HEK293T (cell line): ENCODE measurements at regions not wholly inside any gene's neighbourhood (a gene's known extent, or its start where the extent isn't known, plus 50 kb on each side); places are given as distances from the start of the nearest gene placed in this dataset.

Experiments
- CTCF ChIA-PET: fragments of 350-600 bp; formaldehyde crosslinking; extraction: SDS; loops from one replicate; lab custom pipeline; 2021; ENCODE audit warnings: antibody characterized with exemption, inconsistent platforms; lab: Yijun Ruan, JAX
- POLR2A ChIA-PET: fragments of 350-600 bp; formaldehyde crosslinking; extraction: SDS; loops from one replicate; lab custom pipeline; 2020; ENCODE audit warnings: antibody characterized with exemption, inconsistent platforms; lab: Yijun Ruan, JAX
- DNase-seq: peaks from one replicate; pipeline ENCODE4 v3.0.0; 2012; ENCODE audit warnings: mixed read lengths; ENCODE audit errors: extremely low spot score
- ARNT ChIP-seq: fragments of 450-650 bp; IDR thresholded peaks from 2 replicates; pipeline ENCODE4 v1.6.1; 2017; ENCODE audit warnings: mild to moderate bottlenecking
- BHLHE40 ChIP-seq: fragments of 450-650 bp; IDR thresholded peaks from 2 replicates; pipeline ENCODE4 v1.6.1; 2016; ENCODE audit warnings: mild to moderate bottlenecking, moderate library complexity, borderline replicate concordance
- CTBP1 ChIP-seq: fragments of 450-650 bp; IDR thresholded peaks from 2 replicates; pipeline ENCODE4 v1.6.1; 2016; ENCODE audit warnings: borderline replicate concordance
- ELF4 ChIP-seq: fragments of 450-650 bp; IDR thresholded peaks from 2 replicates; pipeline ENCODE4 v1.6.1; 2017; ENCODE audit warnings: antibody characterized with exemption
- FOXA1 ChIP-seq: fragments of 450-650 bp; IDR thresholded peaks from 2 replicates; pipeline ENCODE4 v1.6.1; 2016; ENCODE audit warnings: mild to moderate bottlenecking
- FOXK2 ChIP-seq: fragments of 450-650 bp; IDR thresholded peaks from 2 replicates; pipeline ENCODE4 v1.6.1; 2016; ENCODE audit warnings: mild to moderate bottlenecking
- FOXM1 ChIP-seq: fragments of 450-650 bp; IDR thresholded peaks from 2 replicates; pipeline ENCODE4 v1.6.1; 2017; ENCODE audit warnings: mild to moderate bottlenecking, borderline replicate concordance
- HDGF ChIP-seq: fragments of 450-650 bp; IDR thresholded peaks from 2 replicates; pipeline ENCODE4 v1.6.1; 2017; ENCODE audit warnings: antibody characterized with exemption, borderline replicate concordance
- L3MBTL2 ChIP-seq: fragments of 450-650 bp; conservative IDR thresholded peaks from 2 replicates; pipeline ENCODE4 v1.6.1; 2016; ENCODE audit warnings: mild to moderate bottlenecking
- LEF1 ChIP-seq: fragments of 450-650 bp; IDR thresholded peaks from 2 replicates; pipeline ENCODE4 v1.6.1; 2017; ENCODE audit warnings: mild to moderate bottlenecking, borderline replicate concordance
- NFRKB ChIP-seq: fragments of 450-650 bp; IDR thresholded peaks from 2 replicates; pipeline ENCODE4 v1.6.1; 2016; ENCODE audit warnings: mild to moderate bottlenecking, moderate library complexity
- SP1 ChIP-seq: fragments of 450-650 bp; IDR thresholded peaks from 2 replicates; pipeline ENCODE4 v1.6.1; 2017
- SUZ12 ChIP-seq: fragments of 450-650 bp; IDR thresholded peaks from 2 replicates; pipeline ENCODE4 v1.6.1; 2016; ENCODE audit warnings: mild to moderate bottlenecking
- TARDBP ChIP-seq: fragments of 450-650 bp; IDR thresholded peaks from 2 replicates; pipeline ENCODE4 v1.6.1; 2016
- ZNF384 ChIP-seq: fragments of 450-650 bp; IDR thresholded peaks from 2 replicates; pipeline ENCODE4 v1.6.1; 2016
- TF ChIP-seq, protein P1 (sequence below): fragments of 450-650 bp; IDR thresholded peaks from 2 replicates; pipeline ENCODE4 v1.6.1; 2016

DNA sequence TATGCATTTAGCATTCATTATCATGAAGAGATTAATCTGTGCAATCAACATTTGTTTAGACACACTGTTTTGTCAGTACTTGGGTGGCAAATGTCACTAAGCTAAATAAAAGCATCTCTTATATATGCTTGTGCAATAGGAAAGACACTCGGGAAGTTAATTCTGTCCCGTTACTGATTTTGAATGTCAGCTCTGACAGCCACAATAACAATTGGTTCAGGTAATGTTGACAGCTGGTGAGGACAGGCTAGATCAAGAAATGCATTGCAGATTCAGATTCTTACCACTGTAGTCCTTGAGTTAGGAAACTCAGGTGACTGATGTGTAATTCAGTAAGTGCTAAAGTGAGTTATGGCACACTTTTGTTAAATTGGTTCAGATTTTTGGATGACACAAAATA lies 523.8 kb upstream of the FAT3 start:
- DNase-seq = no peak
- POLR2A ChIA-PET = no interaction called here
- CTCF ChIA-PET = no interaction called here
- TF ChIP-seq HDGF = no peak
- TF ChIP-seq, protein P1, sequence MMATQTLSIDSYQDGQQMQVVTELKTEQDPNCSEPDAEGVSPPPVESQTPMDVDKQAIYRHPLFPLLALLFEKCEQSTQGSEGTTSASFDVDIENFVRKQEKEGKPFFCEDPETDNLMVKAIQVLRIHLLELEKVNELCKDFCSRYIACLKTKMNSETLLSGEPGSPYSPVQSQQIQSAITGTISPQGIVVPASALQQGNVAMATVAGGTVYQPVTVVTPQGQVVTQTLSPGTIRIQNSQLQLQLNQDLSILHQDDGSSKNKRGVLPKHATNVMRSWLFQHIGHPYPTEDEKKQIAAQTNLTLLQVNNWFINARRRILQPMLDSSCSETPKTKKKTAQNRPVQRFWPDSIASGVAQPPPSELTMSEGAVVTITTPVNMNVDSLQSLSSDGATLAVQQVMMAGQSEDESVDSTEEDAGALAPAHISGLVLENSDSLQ = no peak
- TF ChIP-seq BHLHE40 = no peak
- TF ChIP-seq CTBP1 = no peak
- no peak for TF ChIP-seq TARDBP
- TF ChIP-seq ELF4 = no peak
- no peak for TF ChIP-seq FOXK2
- no peak for TF ChIP-seq LEF1
- TF ChIP-seq FOXM1 = no peak
- TF ChIP-seq ARNT = no peak
- no peak for TF ChIP-seq SUZ12
- no peak for TF ChIP-seq SP1
- TF ChIP-seq L3MBTL2 = no peak
- no peak for TF ChIP-seq FOXA1
- no peak for TF ChIP-seq ZNF384
- TF ChIP-seq NFRKB = no peak

GRCh38 chr11:91698845-91699244 lies 525.8 kb upstream of the FAT3 start:
- ChIA-PET CTCF (no interaction called here), POLR2A (no interaction called here)
- DNase-seq = no peak
- TF ChIP-seq ZNF384 (no peak), TARDBP (no peak), ELF4 (no peak), FOXM1 (no peak)
- TF ChIP-seq, protein P1 = no peak

DNA sequence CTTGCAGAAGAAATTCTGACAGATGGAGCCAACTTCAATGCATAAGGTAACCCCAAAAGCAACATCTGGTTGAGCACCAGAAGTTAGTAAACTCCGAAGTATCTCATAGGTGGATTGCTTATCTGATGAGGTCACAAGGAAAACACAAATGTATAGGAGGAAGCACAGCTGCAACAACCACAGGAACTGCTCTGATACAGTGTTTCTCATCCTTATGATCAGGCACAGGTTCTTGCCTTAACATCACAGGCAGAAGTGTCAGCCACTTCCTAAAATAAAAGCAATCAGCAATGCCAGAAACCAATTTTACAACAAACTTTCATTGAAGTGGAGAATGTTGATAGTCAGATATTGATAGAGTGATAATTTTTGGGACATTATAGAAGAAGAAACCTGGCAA lies 530.3 kb upstream of the FAT3 start:
- DNase-seq = no peak
- POLR2A ChIA-PET = no interaction called here
- CTCF ChIA-PET = no interaction called here
- TF ChIP-seq, protein P1 = no peak
- no peak for TF ChIP-seq TARDBP
- TF ChIP-seq CTBP1 = no peak

DNA sequence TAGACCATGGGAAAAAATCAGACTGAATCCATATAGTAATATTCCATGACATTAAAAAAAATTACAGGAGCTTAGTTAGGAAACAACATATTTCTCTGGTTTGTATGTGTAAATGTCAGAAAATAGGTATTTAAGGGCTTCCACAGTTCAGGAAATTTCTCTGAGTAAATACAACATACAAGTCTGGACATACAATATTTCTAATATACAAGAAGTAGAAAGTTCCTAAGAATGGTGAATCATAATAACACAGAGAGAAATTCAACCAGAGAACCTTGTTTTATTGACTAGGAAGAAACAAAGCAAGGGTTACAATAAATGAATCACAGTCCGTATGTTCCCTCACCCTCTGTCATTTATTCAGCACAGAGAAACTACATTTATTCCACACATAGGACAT lies 532.7 kb upstream of the FAT3 start:
- DNase-seq = no peak
- ChIA-PET POLR2A (interaction anchor here (0.6 kb wide), 1 partner anchor 233 kb away, joined by 3 read pairs; no protein-coding TSS in a partner anchor), CTCF (no interaction called here)
- TF ChIP-seq HDGF (no peak), FOXA1 (no peak), CTBP1 (no peak), ELF4 (no peak), ZNF384 (no peak), TARDBP (no peak), FOXM1 (no peak), FOXK2 (no peak), LEF1 (no peak)

GRCh38 chr11:91688672-91689071 lies 535.9 kb upstream of the FAT3 start:
- CTCF ChIA-PET = no interaction called here
- no peak for TF ChIP-seq FOXA1
- TF ChIP-seq LEF1 = no peak
- TF ChIP-seq ZNF384 = no peak
- no peak for TF ChIP-seq L3MBTL2
- no peak for TF ChIP-seq SP1
- no peak for TF ChIP-seq BHLHE40
- TF ChIP-seq ARNT = no peak
- no peak for TF ChIP-seq HDGF
- no peak for TF ChIP-seq TARDBP
- no peak for TF ChIP-seq FOXM1
- TF ChIP-seq FOXK2 = no peak
- no peak for TF ChIP-seq NFRKB
- no peak for TF ChIP-seq CTBP1
- TF ChIP-seq, protein P1 = no peak
- no peak for TF ChIP-seq SUZ12
- no peak for TF ChIP-seq ELF4
- POLR2A ChIA-PET = no interaction called here
- DNase-seq = no peak

- no peak for DNase-seq
- ChIA-PET CTCF (no interaction called here), POLR2A (no interaction called here)
- TF ChIP-seq SP1 (no peak), ELF4 (no peak), TARDBP (no peak), ZNF384 (no peak), FOXM1 (no peak), FOXA1 (no peak), SUZ12 (no peak), BHLHE40 (no peak), L3MBTL2 (no peak), FOXK2 (no peak), HDGF (no peak), CTBP1 (no peak), NFRKB (no peak), LEF1 (no peak), ARNT (no peak)
- TF ChIP-seq, protein P1 = no peak
Observed at GRCh38 chr11:91686700-91687099, 537.9 kb upstream of the FAT3 start.
